ENCODE measurements at regions not wholly inside any gene's neighbourhood (a gene's known extent, or its start where the extent isn't known, plus 50 kb on each side); places are given as distances from the start of the nearest gene placed in this dataset.
"Not testable (repeated sequence)": the region's sequence is repeated elsewhere in the genome, so short reads cannot be mapped to it uniquely, and the experiment has no call there.

- no peak overlapping the region for H3K4me3 ChIP-seq (ENCODE audit: low read depth, low read length)
- TF ChIP-seq, protein P1, sequence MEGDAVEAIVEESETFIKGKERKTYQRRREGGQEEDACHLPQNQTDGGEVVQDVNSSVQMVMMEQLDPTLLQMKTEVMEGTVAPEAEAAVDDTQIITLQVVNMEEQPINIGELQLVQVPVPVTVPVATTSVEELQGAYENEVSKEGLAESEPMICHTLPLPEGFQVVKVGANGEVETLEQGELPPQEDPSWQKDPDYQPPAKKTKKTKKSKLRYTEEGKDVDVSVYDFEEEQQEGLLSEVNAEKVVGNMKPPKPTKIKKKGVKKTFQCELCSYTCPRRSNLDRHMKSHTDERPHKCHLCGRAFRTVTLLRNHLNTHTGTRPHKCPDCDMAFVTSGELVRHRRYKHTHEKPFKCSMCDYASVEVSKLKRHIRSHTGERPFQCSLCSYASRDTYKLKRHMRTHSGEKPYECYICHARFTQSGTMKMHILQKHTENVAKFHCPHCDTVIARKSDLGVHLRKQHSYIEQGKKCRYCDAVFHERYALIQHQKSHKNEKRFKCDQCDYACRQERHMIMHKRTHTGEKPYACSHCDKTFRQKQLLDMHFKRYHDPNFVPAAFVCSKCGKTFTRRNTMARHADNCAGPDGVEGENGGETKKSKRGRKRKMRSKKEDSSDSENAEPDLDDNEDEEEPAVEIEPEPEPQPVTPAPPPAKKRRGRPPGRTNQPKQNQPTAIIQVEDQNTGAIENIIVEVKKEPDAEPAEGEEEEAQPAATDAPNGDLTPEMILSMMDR (IDR thresholded peaks at IDR 0.05; ENCODE audit: control insufficient read depth, extremely low read depth, insufficient read depth): no peak
- no peak for DNase-seq (ENCODE audit: low read depth)
Observed at GRCh38 chr4:177182728-177183127, 126.9 kb upstream of the NEIL3 start.

GRCh38 chr4:177185151-177185550 is 124.5 kb upstream of the NEIL3 start:
- DNase-seq (ENCODE audit: low read depth): no peak
- H3K4me3 ChIP-seq (ENCODE audit: low read depth, low read length): no peak overlapping the region
- TF ChIP-seq, protein P1 (IDR thresholded peaks at IDR 0.05; ENCODE audit: control insufficient read depth, extremely low read depth, insufficient read depth): no peak

DNA sequence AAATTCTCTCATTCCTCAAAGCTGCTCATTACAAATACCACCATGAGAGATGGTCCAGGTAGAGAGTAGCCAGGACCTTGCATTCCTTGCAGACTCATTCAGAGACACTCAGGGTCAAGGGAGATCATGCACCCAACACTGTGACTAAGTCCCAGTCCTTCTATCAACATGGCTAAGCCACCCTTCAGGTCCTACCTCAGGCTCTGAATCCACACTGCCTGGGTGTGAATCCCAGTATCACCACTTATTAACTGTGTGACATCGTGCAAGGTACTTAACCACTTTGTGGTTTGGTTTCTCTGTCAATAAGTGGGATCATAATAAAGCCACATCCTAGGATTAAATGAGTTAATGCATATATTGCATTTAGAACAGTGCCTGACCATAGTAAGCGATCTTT is 124.1 kb upstream of the NEIL3 start:
- TF ChIP-seq, protein P1 (IDR thresholded peaks at IDR 0.05; ENCODE audit: control insufficient read depth, extremely low read depth, insufficient read depth): no peak
- DNase-seq (ENCODE audit: low read depth): no peak
- H3K4me3 ChIP-seq (ENCODE audit: low read depth, low read length): no peak overlapping the region

GRCh38 chr4:177187371-177187770 is 122.3 kb upstream of the NEIL3 start:
- no peak overlapping the region for H3K4me3 ChIP-seq (ENCODE audit: low read depth, low read length)
- no peak for DNase-seq (ENCODE audit: low read depth)
- TF ChIP-seq, protein P1 (IDR thresholded peaks at IDR 0.05; ENCODE audit: control insufficient read depth, extremely low read depth, insufficient read depth): no peak

- no peak for DNase-seq (ENCODE audit: low read depth)
- H3K4me3 ChIP-seq (ENCODE audit: low read depth, low read length): no peak overlapping the region
- TF ChIP-seq, protein P1 (IDR thresholded peaks at IDR 0.05; ENCODE audit: control insufficient read depth, extremely low read depth, insufficient read depth): no peak
Observed at GRCh38 chr4:177190995-177191580, 118.6 kb upstream of the NEIL3 start.

- no peak overlapping the region for H3K4me3 ChIP-seq (ENCODE audit: low read depth, low read length)
- TF ChIP-seq, protein P1 (IDR thresholded peaks at IDR 0.05; ENCODE audit: control insufficient read depth, extremely low read depth, insufficient read depth): no peak
Observed at GRCh38 chr4:177191586-177191985, 118.1 kb upstream of the NEIL3 start.

GRCh38 chr4:177191991-177192390 is 117.7 kb upstream of the NEIL3 start:
- H3K4me3 ChIP-seq (ENCODE audit: low read depth, low read length): no peak overlapping the region
- DNase-seq (ENCODE audit: low read depth): no peak
- TF ChIP-seq, protein P1 (IDR thresholded peaks at IDR 0.05; ENCODE audit: control insufficient read depth, extremely low read depth, insufficient read depth): no peak

More at GRCh38 chr4:177191586-177191985, 118.1 kb upstream of the NEIL3 start:
- DNase-seq (ENCODE audit: low read depth): no peak

- DNase-seq (ENCODE audit: low read depth); H3K4me3 ChIP-seq (ENCODE audit: low read depth, low read length): not testable (repeated sequence)
Observed at GRCh38 chr4:177193024-177193715, 116.5 kb upstream of the NEIL3 start.
